ENCODE measurements at regions not wholly inside any gene's neighbourhood (a gene's known extent, or its start where the extent isn't known, plus 50 kb on each side); places are given as distances from the start of the nearest gene placed in this dataset.

DNA sequence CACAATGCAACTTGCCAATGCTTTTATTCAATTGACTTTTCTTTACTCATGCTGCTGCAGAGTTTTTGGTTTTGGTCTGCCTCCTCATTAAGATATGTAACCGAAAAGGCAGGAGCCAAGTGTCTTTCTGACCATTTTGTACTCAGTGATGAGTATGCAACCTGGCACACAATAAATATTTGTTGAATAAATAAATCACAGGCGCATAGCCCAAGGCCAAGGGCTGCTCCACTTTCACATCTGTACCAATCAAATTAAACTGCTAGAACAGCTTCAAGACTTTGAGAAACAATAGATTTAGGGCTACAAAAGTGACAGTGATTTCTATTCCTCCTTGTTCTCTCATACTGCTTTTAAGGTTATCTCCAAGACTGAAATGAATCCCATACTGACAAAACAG, 828.2 kb downstream of the RNF144A start:
- TF ChIP-seq, protein P1, sequence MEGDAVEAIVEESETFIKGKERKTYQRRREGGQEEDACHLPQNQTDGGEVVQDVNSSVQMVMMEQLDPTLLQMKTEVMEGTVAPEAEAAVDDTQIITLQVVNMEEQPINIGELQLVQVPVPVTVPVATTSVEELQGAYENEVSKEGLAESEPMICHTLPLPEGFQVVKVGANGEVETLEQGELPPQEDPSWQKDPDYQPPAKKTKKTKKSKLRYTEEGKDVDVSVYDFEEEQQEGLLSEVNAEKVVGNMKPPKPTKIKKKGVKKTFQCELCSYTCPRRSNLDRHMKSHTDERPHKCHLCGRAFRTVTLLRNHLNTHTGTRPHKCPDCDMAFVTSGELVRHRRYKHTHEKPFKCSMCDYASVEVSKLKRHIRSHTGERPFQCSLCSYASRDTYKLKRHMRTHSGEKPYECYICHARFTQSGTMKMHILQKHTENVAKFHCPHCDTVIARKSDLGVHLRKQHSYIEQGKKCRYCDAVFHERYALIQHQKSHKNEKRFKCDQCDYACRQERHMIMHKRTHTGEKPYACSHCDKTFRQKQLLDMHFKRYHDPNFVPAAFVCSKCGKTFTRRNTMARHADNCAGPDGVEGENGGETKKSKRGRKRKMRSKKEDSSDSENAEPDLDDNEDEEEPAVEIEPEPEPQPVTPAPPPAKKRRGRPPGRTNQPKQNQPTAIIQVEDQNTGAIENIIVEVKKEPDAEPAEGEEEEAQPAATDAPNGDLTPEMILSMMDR (IDR thresholded peaks at IDR 0.05 in 4 of 5, conservative IDR thresholded peaks at IDR 0.05 in 1 of 5), result no peak
- TF ChIP-seq POLR2A (IDR thresholded peaks at IDR 0.05), result no peak
